ENCODE measurements at regions not wholly inside any gene's neighbourhood (a gene's known extent, or its start where the extent isn't known, plus 50 kb on each side); places are given as distances from the start of the nearest gene placed in this dataset.

DNA sequence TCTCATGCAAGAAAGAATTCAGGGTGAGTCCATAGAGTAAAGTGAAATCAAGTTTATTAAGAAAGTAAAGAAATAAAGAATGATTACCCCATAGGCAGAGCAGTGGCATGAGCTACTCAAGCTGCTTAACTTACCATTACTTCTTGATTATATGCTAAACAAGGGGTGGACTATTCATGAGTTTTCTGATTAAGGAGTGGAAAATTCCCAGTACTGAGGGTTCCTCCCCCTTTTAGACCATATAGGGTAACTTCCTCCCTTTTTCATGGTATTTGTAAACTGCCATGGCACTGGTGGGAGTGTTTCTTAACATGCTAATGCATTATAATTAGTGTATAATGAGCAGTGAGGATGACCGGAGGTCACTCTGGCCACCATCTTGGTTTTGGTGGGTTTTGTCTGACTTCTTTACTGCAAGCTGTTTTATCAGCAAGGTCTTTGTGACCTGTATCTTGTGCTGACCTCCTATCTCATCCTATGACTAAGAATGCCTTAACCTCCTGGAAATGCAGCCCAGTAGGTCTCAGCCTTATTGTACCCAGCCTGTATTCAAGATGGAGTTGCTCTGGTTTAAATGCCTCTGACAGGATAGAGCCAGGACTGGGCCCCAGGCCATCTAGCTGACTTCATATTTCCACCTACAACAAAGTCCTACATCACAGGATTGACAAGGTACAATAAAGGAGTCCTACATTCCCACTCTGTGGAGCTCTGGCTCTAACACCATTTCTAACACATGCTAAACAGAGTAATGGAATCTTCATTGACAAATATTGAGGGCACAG lies 186.7 kb downstream of the NXNL2 start:
- Histone ChIP-seq H3K56ac (replicated peaks; ENCODE audit: insufficient read length, low read depth, low read length) (no peak overlapping the region), H3K36me3 (ENCODE audit: control insufficient read depth in 2 of 4, insufficient read depth in 4 of 4, low read length in 3 of 4) (no peaks in the 10 kb centered on the region), H2AFZ (ENCODE audit: low read length) (no peak overlapping the region), H3K4me3 (ENCODE audit: extremely low read depth in 1 of 4, insufficient read depth in 2 of 4, low read depth in 3 of 4, low read length in 4 of 4) (no peak overlapping the region), H2BK15ac (ENCODE audit: low read length) (no peak overlapping the region), H3K23me2 (ENCODE audit: low read depth, low read length) (no peaks in the 10 kb centered on the region), H3K27me3 (replicated peaks in 1 of 4; ENCODE audit: control insufficient read depth in 3 of 4, extremely low read depth in 1 of 4, insufficient read depth in 3 of 4, low read length in 3 of 4) (no peaks in the 10 kb centered on the region; a peak in 1 of 7 replicates), H3K9ac (replicated peaks in 1 of 4; ENCODE audit: extremely low read depth in 1 of 4, low read depth in 3 of 4, low read length in 3 of 4) (no peak overlapping the region), H2BK12ac (ENCODE audit: low read depth, low read length) (no peak overlapping the region), H2BK5ac (ENCODE audit: low read depth, low read length) (no peak overlapping the region), H3K4me1 (replicated peaks in 1 of 4; ENCODE audit: control insufficient read depth in 3 of 4, insufficient read depth in 4 of 4, low read length in 3 of 4) (peaks cover 0 to 2% (median 0%) of the 10 kb centered on the region in 4 experiments; a peak in 1 of 7 replicates), H2BK120ac (replicated peaks; ENCODE audit: low read depth, low read length) (no peak overlapping the region), H4K8ac (ENCODE audit: extremely low read depth, insufficient read depth, low read length) (no peak overlapping the region), H2BK20ac (ENCODE audit: low read length) (no peak overlapping the region), H3K79me2 (ENCODE audit: control insufficient read depth in 1 of 2, insufficient read depth in 2 of 2, low read length in 2 of 2) (no peaks in the 10 kb centered on the region), H3K27ac (ENCODE audit: low read depth, low read length) (no peak overlapping the region), H3K4me2 (ENCODE audit: insufficient read depth in 1 of 2, low read depth in 2 of 2, low read length in 2 of 2) (no peak overlapping the region), H3K23ac (ENCODE audit: insufficient read length) (no peak overlapping the region), H3K9me3 (ENCODE audit: insufficient read depth in 2 of 2, low read depth in 1 of 2, low read length in 1 of 2) (no peaks in the 10 kb centered on the region), H3K4ac (replicated peaks; ENCODE audit: insufficient read length, low read depth, low read length) (no peak overlapping the region), H2AK5ac (ENCODE audit: low read depth, low read length) (no peak overlapping the region), H4K20me1 (replicated peaks in 1 of 2; ENCODE audit: control insufficient read depth in 1 of 2, insufficient read depth in 2 of 2, low read length in 2 of 2) (no peaks in the 10 kb centered on the region), H4K91ac (replicated peaks; ENCODE audit: insufficient read length, low read length) (no peak overlapping the region), H4K5ac (ENCODE audit: insufficient read length, low read depth, low read length) (no peak overlapping the region), H3K18ac (ENCODE audit: extremely low read depth, low read length) (no peak overlapping the region), H3K14ac (ENCODE audit: insufficient read length) (no peak overlapping the region), H3K79me1 (ENCODE audit: low read depth, low read length) (no peaks in the 10 kb centered on the region)
- 100% methylated on average over 1 of the region's 1 CpG; no CpG with 5 or more reads in 1 of the 2 experiments for whole genome bisulfite sequencing, 2 experiments (ENCODE audit: extremely low coverage in 1 of 2, insufficient coverage in 1 of 2, insufficient read length in 1 of 2, insufficient replicate concordance in 2 of 2, low coverage in 1 of 2, low lambda C conversion rate in 2 of 2, missing lambda C conversion rate in 1 of 2)
- FAIRE-seq: no peak
- CTCF ChIA-PET (ENCODE audit: partially characterized antibody): interaction anchor here (0.6 to 1.4 kb wide), 2 partner anchors 9 to 356 kb away, joined by 3 to 4 read pairs; no protein-coding TSS in a partner anchor
- DNase-seq (ENCODE audit: low read depth in 1 of 2, low spot score in 2 of 2): no peak
- no peak for TF ChIP-seq BRCA1 (IDR thresholded peaks at IDR 0.05; ENCODE audit: low read depth, low read length)
- no peak for TF ChIP-seq RFX5 (IDR thresholded peaks at IDR 0.05; ENCODE audit: borderline replicate concordance, low read depth, low read length)
- TF ChIP-seq POU5F1 (IDR thresholded peaks at IDR 0.05; ENCODE audit: low read depth, low read length): no peak
- TF ChIP-seq, protein P1, sequence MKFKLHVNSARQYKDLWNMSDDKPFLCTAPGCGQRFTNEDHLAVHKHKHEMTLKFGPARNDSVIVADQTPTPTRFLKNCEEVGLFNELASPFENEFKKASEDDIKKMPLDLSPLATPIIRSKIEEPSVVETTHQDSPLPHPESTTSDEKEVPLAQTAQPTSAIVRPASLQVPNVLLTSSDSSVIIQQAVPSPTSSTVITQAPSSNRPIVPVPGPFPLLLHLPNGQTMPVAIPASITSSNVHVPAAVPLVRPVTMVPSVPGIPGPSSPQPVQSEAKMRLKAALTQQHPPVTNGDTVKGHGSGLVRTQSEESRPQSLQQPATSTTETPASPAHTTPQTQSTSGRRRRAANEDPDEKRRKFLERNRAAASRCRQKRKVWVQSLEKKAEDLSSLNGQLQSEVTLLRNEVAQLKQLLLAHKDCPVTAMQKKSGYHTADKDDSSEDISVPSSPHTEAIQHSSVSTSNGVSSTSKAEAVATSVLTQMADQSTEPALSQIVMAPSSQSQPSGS (IDR thresholded peaks at IDR 0.05; ENCODE audit: low read length): no peak
- TF ChIP-seq PHF8 (conservative IDR thresholded peaks at IDR 0.05; ENCODE audit: low read depth, low read length): no peak
- TF ChIP-seq CBX8 (IDR thresholded peaks at IDR 0.05; ENCODE audit: borderline replicate concordance, low read depth, low read length): no peak
- TF ChIP-seq ASH2L (IDR thresholded peaks at IDR 0.05; ENCODE audit: low read length): no peak
- no peak for TF ChIP-seq JUN (IDR thresholded peaks at IDR 0.05; ENCODE audit: low read depth, low read length)
- no peak for TF ChIP-seq SIX5 (IDR thresholded peaks at IDR 0.05; ENCODE audit: low read depth, low read length)
- POLR2A ChIA-PET (ENCODE audit: partially characterized antibody): interaction anchor here (1.2 kb wide), 1 partner anchor 14 kb away, joined by 3 read pairs; no protein-coding TSS in a partner anchor

All from H1 (cell line).